NCI-H146 treated with DMSO at 0.1 percent for 48 hours (cell line): ENCODE measurements at regions not wholly inside any gene's neighbourhood (a gene's known extent, or its start where the extent isn't known, plus 50 kb on each side); places are given as distances from the start of the nearest gene placed in this dataset.

Source experiments
- DNase-seq: peaks from one replicate; lab custom pipeline; 2025; ENCODE audit not compliant: unreplicated experiment; lab: John Stamatoyannopoulos, UW

GRCh38 chr16:27712251-27712711, 162.3 kb downstream of the KATNIP start:
- no peak for DNase-seq

- no peak for DNase-seq
Measured at GRCh38 chr16:27717726-27718125, 167.8 kb downstream of the KATNIP start.

GRCh38 chr16:27718201-27719105, 168.5 kb downstream of the KATNIP start:
- DNase-seq: no peak

GRCh38 chr16:27719106-27719445, 169.1 kb downstream of the KATNIP start:
- DNase-seq: no peak

- no peak for DNase-seq
Measured at GRCh38 chr16:27720731-27721530, 171.0 kb downstream of the KATNIP start.

GRCh38 chr16:27721531-27722181, 171.7 kb downstream of the KATNIP start:
- no peak for DNase-seq

GRCh38 chr16:27722207-27722606, 172.3 kb downstream of the KATNIP start:
- DNase-seq: no peak

- no peak for DNase-seq
Measured at GRCh38 chr16:27722892-27723450, 173.0 kb downstream of the KATNIP start.

GRCh38 chr16:27723711-27724481, 174.0 kb downstream of the KATNIP start:
- DNase-seq: no peak

- DNase-seq: peak; percentile 47
Measured at GRCh38 chr16:27724482-27725235, 174.7 kb downstream of the KATNIP start.

GRCh38 chr16:27725236-27726000, 175.5 kb downstream of the KATNIP start:
- DNase-seq: peak; percentile 47

GRCh38 chr16:27726621-27727261, 176.8 kb downstream of the KATNIP start:
- DNase-seq: no peak

- no peak for DNase-seq
Measured at GRCh38 chr16:27727941-27728340, 178.0 kb downstream of the KATNIP start.

GRCh38 chr16:27728691-27729090, 178.7 kb downstream of the KATNIP start:
- no peak for DNase-seq

- DNase-seq: no peak
Measured at GRCh38 chr16:27729516-27730304, 179.8 kb downstream of the KATNIP start.

- no peak for DNase-seq
Measured at GRCh38 chr16:27730661-27731210, 180.8 kb downstream of the KATNIP start.

GRCh38 chr16:27735031-27735430, 185.1 kb downstream of the KATNIP start:
- DNase-seq: no peak
